ENCODE measurements at regions not wholly inside any gene's neighbourhood (a gene's known extent, or its start where the extent isn't known, plus 50 kb on each side); places are given as distances from the start of the nearest gene placed in this dataset.

DNA sequence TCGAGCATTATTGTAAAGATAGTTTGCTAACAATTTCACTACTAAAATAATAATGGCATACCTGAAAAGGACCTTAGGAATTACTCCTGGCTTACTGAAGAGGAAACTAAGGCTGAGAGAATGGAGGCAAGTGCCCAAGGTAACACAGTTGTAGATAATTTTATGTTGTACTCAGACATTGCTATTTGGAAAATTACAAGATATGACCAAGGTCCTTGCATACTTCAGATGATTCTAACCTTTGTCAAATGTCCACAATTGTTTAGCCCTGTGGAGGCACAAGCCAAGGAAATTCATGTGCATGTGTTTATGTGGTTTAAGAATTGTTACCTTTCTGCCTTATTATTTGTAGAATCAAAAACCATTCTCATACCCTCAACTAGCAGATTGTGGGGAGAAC is 105.7 kb downstream of the TUSC7 start:
- H3K27ac ChIP-seq (ENCODE audit: low read depth, low read length): no peak overlapping the region

DNA sequence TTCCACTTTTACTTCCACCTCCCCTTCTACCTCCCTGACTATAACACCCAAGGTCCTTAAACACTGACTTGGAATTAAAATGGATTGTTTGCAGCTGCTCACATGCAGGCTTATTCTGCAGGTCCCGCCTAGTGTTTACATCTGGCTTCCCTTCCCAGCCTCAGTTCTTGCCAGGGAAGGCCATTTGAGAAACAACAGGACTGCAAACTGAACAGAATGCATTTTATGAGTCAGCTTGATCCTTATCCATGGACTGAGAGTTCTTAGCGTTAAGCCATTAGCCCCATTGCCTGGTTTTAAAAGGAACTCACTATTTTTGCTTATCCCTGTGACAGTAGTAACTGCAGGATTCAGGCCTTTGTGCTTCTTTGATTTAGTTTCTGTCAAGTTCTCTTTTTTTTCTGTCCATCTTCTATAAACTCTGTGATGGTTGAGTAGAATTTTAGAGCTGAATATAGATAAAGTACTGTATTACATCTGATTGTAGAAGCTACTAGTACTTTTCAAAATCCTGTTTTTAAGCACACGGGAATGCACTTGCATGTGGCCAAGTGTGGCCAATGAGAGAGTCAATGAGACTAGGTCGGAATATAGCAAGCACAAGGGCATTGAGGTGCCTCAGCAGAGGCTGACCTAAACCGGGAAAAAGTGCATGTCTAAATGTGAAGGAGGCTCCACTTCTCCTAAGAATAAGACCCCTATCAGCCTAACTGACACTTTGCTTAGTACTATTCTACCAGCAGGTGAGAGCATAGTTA is 106.4 kb downstream of the TUSC7 start:
- H3K27ac Mint-ChIP-seq (ENCODE audit: unreplicated experiment): no peak overlapping the region
- no peaks in the 10 kb centered on the region for H3K36me3 ChIP-seq (ENCODE audit: insufficient read depth, low read length)
- DNase-seq (ENCODE audit: low read depth) (peak; percentile 37), FAIRE-seq (no peak)
- H3K9me3 Mint-ChIP-seq (ENCODE audit: unreplicated experiment): no peaks in the 10 kb centered on the region
- H3K4me1 Mint-ChIP-seq (ENCODE audit: low read depth, unreplicated experiment): peaks cover 5% of the 10 kb centered on the region
- H3K9me3 ChIP-seq (ENCODE audit: insufficient read depth, low read depth, low read length): no peaks in the 10 kb centered on the region
- no peak overlapping the region for H2AFZ ChIP-seq (ENCODE audit: low read depth, low read length)
- TF ChIP-seq, protein P1, sequence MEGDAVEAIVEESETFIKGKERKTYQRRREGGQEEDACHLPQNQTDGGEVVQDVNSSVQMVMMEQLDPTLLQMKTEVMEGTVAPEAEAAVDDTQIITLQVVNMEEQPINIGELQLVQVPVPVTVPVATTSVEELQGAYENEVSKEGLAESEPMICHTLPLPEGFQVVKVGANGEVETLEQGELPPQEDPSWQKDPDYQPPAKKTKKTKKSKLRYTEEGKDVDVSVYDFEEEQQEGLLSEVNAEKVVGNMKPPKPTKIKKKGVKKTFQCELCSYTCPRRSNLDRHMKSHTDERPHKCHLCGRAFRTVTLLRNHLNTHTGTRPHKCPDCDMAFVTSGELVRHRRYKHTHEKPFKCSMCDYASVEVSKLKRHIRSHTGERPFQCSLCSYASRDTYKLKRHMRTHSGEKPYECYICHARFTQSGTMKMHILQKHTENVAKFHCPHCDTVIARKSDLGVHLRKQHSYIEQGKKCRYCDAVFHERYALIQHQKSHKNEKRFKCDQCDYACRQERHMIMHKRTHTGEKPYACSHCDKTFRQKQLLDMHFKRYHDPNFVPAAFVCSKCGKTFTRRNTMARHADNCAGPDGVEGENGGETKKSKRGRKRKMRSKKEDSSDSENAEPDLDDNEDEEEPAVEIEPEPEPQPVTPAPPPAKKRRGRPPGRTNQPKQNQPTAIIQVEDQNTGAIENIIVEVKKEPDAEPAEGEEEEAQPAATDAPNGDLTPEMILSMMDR (IDR thresholded peaks at IDR 0.05; ENCODE audit: insufficient read depth, low read depth, low read length): no peak
- no peak for TF ChIP-seq EZH2 (IDR thresholded peaks at IDR 0.05; ENCODE audit: insufficient read depth, low read length)
- no peaks in the 10 kb centered on the region for H3K27me3 Mint-ChIP-seq (ENCODE audit: low read depth, unreplicated experiment)
- no peaks in the 10 kb centered on the region for H3K79me2 ChIP-seq (ENCODE audit: insufficient read depth, low read length)
- no peak overlapping the region for H3K27ac ChIP-seq (ENCODE audit: low read depth, low read length)
- H3K4me3 ChIP-seq (ENCODE audit: insufficient read depth, low read depth, low read length): no peak overlapping the region
- no peak overlapping the region for H3K4me3 Mint-ChIP-seq (ENCODE audit: unreplicated experiment)
- no peaks in the 10 kb centered on the region for H3K27me3 ChIP-seq (ENCODE audit: insufficient read depth, low read length)
- H3K36me3 Mint-ChIP-seq (ENCODE audit: low read depth, unreplicated experiment): no peaks in the 10 kb centered on the region
- no peaks in the 10 kb centered on the region for H4K20me1 ChIP-seq (ENCODE audit: insufficient read depth, low read length)
- H3K9ac ChIP-seq (ENCODE audit: low read length): no peak overlapping the region
- H3K4me2 ChIP-seq (ENCODE audit: low read length): no peak overlapping the region
- no peaks in the 10 kb centered on the region for H3K4me1 ChIP-seq (ENCODE audit: insufficient read depth, low read length)

More for the DNA sequence above, 105.7 kb downstream of the TUSC7 start:
- Histone ChIP-seq H3K27me3 (ENCODE audit: insufficient read depth, low read length) (no peaks in the 10 kb centered on the region), H3K4me1 (ENCODE audit: insufficient read depth, low read length) (no peaks in the 10 kb centered on the region), H2AFZ (ENCODE audit: low read depth, low read length) (no peak overlapping the region), H3K79me2 (ENCODE audit: insufficient read depth, low read length) (no peaks in the 10 kb centered on the region), H3K36me3 (ENCODE audit: insufficient read depth, low read length) (no peaks in the 10 kb centered on the region), H3K4me3 (ENCODE audit: insufficient read depth, low read depth, low read length) (no peak overlapping the region), H3K4me2 (ENCODE audit: low read length) (no peak overlapping the region), H3K9ac (ENCODE audit: low read length) (no peak overlapping the region), H4K20me1 (ENCODE audit: insufficient read depth, low read length) (no peaks in the 10 kb centered on the region), H3K9me3 (ENCODE audit: insufficient read depth, low read depth, low read length) (no peaks in the 10 kb centered on the region)
- no peaks in the 10 kb centered on the region for H3K27me3 Mint-ChIP-seq (ENCODE audit: low read depth, unreplicated experiment)
- no peak for DNase-seq (ENCODE audit: low read depth)
- H3K4me3 Mint-ChIP-seq (ENCODE audit: unreplicated experiment): no peak overlapping the region
- peaks cover 5% of the 10 kb centered on the region for H3K9me3 Mint-ChIP-seq (ENCODE audit: unreplicated experiment)
- TF ChIP-seq EZH2 (IDR thresholded peaks at IDR 0.05; ENCODE audit: insufficient read depth, low read length): no peak
- TF ChIP-seq, protein P1 (IDR thresholded peaks at IDR 0.05; ENCODE audit: insufficient read depth, low read depth, low read length): no peak
- no peak for FAIRE-seq
- H3K36me3 Mint-ChIP-seq (ENCODE audit: low read depth, unreplicated experiment): no peaks in the 10 kb centered on the region
- H3K4me1 Mint-ChIP-seq (ENCODE audit: low read depth, unreplicated experiment): peaks cover 5% of the 10 kb centered on the region
- no peak overlapping the region for H3K27ac Mint-ChIP-seq (ENCODE audit: unreplicated experiment)

DNA sequence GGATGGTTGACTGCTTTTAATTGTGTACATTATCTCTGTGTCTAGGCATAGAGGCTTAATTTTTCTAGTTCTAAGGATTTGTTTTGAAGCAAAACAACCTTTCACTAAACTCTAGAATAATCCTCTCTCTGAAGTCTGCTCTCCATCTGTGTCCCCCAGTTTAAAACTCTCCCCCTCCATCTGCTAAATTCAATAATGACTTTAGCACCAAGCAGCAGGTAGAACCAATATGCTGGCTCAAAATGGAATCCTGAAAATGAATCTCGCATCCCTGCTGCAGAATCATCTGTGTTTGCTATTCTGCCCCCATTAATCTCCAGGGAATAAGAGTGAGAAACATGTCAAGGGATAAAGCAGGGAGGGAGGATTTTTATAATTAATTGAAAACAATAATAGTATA is 111.8 kb downstream of the TUSC7 start:
- Histone ChIP-seq H3K27ac (ENCODE audit: low read depth, low read length) (no peak overlapping the region), H3K9me3 (ENCODE audit: insufficient read depth, low read depth, low read length) (no peaks in the 10 kb centered on the region), H2AFZ (ENCODE audit: low read depth, low read length) (no peak overlapping the region), H3K4me3 (ENCODE audit: insufficient read depth, low read depth, low read length) (no peak overlapping the region), H3K4me2 (ENCODE audit: low read length) (no peak overlapping the region), H3K9ac (ENCODE audit: low read length) (no peak overlapping the region), H4K20me1 (ENCODE audit: insufficient read depth, low read length) (no peaks in the 10 kb centered on the region), H3K79me2 (ENCODE audit: insufficient read depth, low read length) (no peaks in the 10 kb centered on the region), H3K4me1 (ENCODE audit: insufficient read depth, low read length) (no peaks in the 10 kb centered on the region), H3K27me3 (ENCODE audit: insufficient read depth, low read length) (no peaks in the 10 kb centered on the region), H3K36me3 (ENCODE audit: insufficient read depth, low read length) (no peaks in the 10 kb centered on the region)
- no peaks in the 10 kb centered on the region for H3K4me1 Mint-ChIP-seq (ENCODE audit: low read depth, unreplicated experiment)
- no peaks in the 10 kb centered on the region for H3K36me3 Mint-ChIP-seq (ENCODE audit: low read depth, unreplicated experiment)
- no peaks in the 10 kb centered on the region for H3K9me3 Mint-ChIP-seq (ENCODE audit: unreplicated experiment)
- DNase-seq (ENCODE audit: low read depth) (no peak), FAIRE-seq (no peak)
- H3K27me3 Mint-ChIP-seq (ENCODE audit: low read depth, unreplicated experiment): no peaks in the 10 kb centered on the region
- no peak overlapping the region for H3K4me3 Mint-ChIP-seq (ENCODE audit: unreplicated experiment)
- no peak overlapping the region for H3K27ac Mint-ChIP-seq (ENCODE audit: unreplicated experiment)
- TF ChIP-seq, protein P1 (IDR thresholded peaks at IDR 0.05; ENCODE audit: insufficient read depth, low read depth, low read length): no peak
- no peak for TF ChIP-seq EZH2 (IDR thresholded peaks at IDR 0.05; ENCODE audit: insufficient read depth, low read length)

Data from astrocyte (in vitro differentiated cells and primary cell).